ENCODE measurements at regions not wholly inside any gene's neighbourhood (a gene's known extent, or its start where the extent isn't known, plus 50 kb on each side); places are given as distances from the start of the nearest gene placed in this dataset.

- H3K4me3 ChIP-seq (ENCODE audit: severe bottlenecking) = no peak overlapping the region
- ATAC-seq (ENCODE audit: low read depth) (0 out of 3 replicates have a peak, but pooled peaks have one; percentile 14), DNase-seq (ENCODE audit: low spot score) (no peak)
Observed at GRCh38 chr10:45198486-45199204, 116.8 kb downstream of the OR13A1 start.

GRCh38 chr10:45199205-45199740, 116.1 kb downstream of the OR13A1 start:
- H3K27me3 ChIP-seq (ENCODE audit: insufficient read depth, poor library complexity, severe bottlenecking) = peaks cover 18% of the 10 kb centered on the region
- TF ChIP-seq CTCF (IDR thresholded peaks at IDR 0.05; ENCODE audit: poor library complexity, severe bottlenecking) = no peak
- H3K4me3 ChIP-seq (ENCODE audit: severe bottlenecking) = no peak overlapping the region
- H3K36me3 ChIP-seq (ENCODE audit: low read depth) = no peaks in the 10 kb centered on the region
- DNase-seq (ENCODE audit: low spot score) (no peak), ATAC-seq (ENCODE audit: low read depth) (0 out of 3 replicates have a peak, but pooled peaks have one; percentile 14)
- no peaks in the 10 kb centered on the region for H3K9me3 ChIP-seq (ENCODE audit: severe bottlenecking)
- no peaks in the 10 kb centered on the region for H3K4me1 ChIP-seq (ENCODE audit: insufficient read depth, poor library complexity, severe bottlenecking)
- no peak overlapping the region for H3K27ac ChIP-seq (ENCODE audit: poor library complexity, severe bottlenecking)

More at GRCh38 chr10:45198486-45199204, 116.8 kb downstream of the OR13A1 start:
- H3K27me3 ChIP-seq (ENCODE audit: insufficient read depth, poor library complexity, severe bottlenecking) = peaks cover 18% of the 10 kb centered on the region
- H3K27ac ChIP-seq (ENCODE audit: poor library complexity, severe bottlenecking) = no peak overlapping the region
- TF ChIP-seq CTCF (IDR thresholded peaks at IDR 0.05; ENCODE audit: poor library complexity, severe bottlenecking) = no peak
- no peaks in the 10 kb centered on the region for H3K36me3 ChIP-seq (ENCODE audit: low read depth)
- H3K9me3 ChIP-seq (ENCODE audit: severe bottlenecking) = no peaks in the 10 kb centered on the region
- H3K4me1 ChIP-seq (ENCODE audit: insufficient read depth, poor library complexity, severe bottlenecking) = no peaks in the 10 kb centered on the region

GRCh38 chr10:45201271-45201670, 114.1 kb downstream of the OR13A1 start:
- H3K27me3 ChIP-seq (ENCODE audit: insufficient read depth, poor library complexity, severe bottlenecking) = peaks cover 18% of the 10 kb centered on the region
- ATAC-seq (ENCODE audit: low read depth) (no peak), DNase-seq (ENCODE audit: low spot score) (no peak)
- no peaks in the 10 kb centered on the region for H3K36me3 ChIP-seq (ENCODE audit: low read depth)
- no peaks in the 10 kb centered on the region for H3K9me3 ChIP-seq (ENCODE audit: severe bottlenecking)
- TF ChIP-seq CTCF (IDR thresholded peaks at IDR 0.05; ENCODE audit: poor library complexity, severe bottlenecking) = no peak
- H3K27ac ChIP-seq (ENCODE audit: poor library complexity, severe bottlenecking) = no peak overlapping the region
- H3K4me3 ChIP-seq (ENCODE audit: severe bottlenecking) = no peak overlapping the region
- no peaks in the 10 kb centered on the region for H3K4me1 ChIP-seq (ENCODE audit: insufficient read depth, poor library complexity, severe bottlenecking)

GRCh38 chr10:45202242-45202641, 113.2 kb downstream of the OR13A1 start:
- peaks cover 18% of the 10 kb centered on the region for H3K27me3 ChIP-seq (ENCODE audit: insufficient read depth, poor library complexity, severe bottlenecking)
- H3K4me3 ChIP-seq (ENCODE audit: severe bottlenecking) = no peak overlapping the region
- DNase-seq (ENCODE audit: low spot score) = no peak
- no peak overlapping the region for H3K27ac ChIP-seq (ENCODE audit: poor library complexity, severe bottlenecking)
- no peaks in the 10 kb centered on the region for H3K36me3 ChIP-seq (ENCODE audit: low read depth)
- TF ChIP-seq CTCF (IDR thresholded peaks at IDR 0.05; ENCODE audit: poor library complexity, severe bottlenecking) = no peak
- ATAC-seq (ENCODE audit: low read depth) = no peak
- H3K4me1 ChIP-seq (ENCODE audit: insufficient read depth, poor library complexity, severe bottlenecking) = no peaks in the 10 kb centered on the region
- no peaks in the 10 kb centered on the region for H3K9me3 ChIP-seq (ENCODE audit: severe bottlenecking)
